HepG2 (cell line): ENCODE measurements at regions not wholly inside any gene's neighbourhood (a gene's known extent, or its start where the extent isn't known, plus 50 kb on each side); places are given as distances from the start of the nearest gene placed in this dataset.

Source experiments
- ATAC-seq: fragments of 200-7000 bp; cut with Tn5 transposase; 3 replicates; pipeline ENCODE4 v1.9.1; 2020; ENCODE audit warnings: mild to moderate bottlenecking, moderate library complexity
- BruUV-seq: library from RNA; stranded (reverse); fragments of 400-500 nt; replicated peaks from 2 replicates; lab custom pipeline; 2021; lab: Mats Ljungman, UMichigan
- CTCF ChIA-PET: fragments of 300-600 bp; formaldehyde crosslinking; extraction: SDS; loops from one replicate; lab custom pipeline; 2021; ENCODE audit warnings: low total read pairs, inconsistent platforms, low intra/inter-chr PET ratio; lab: Yijun Ruan, JAX
- POLR2A ChIA-PET: fragments of 350-600 bp; sonication (Branson Sonifier 250); formaldehyde crosslinking; loops from one replicate; lab custom pipeline; 2020; ENCODE audit warnings: antibody characterized with exemption, inconsistent platforms; lab: Yijun Ruan, JAX
- DNase-seq: peaks from one replicate; pipeline ENCODE4 v3.0.0-alpha.2; 2015; ENCODE audit warnings: low spot score
- FAIRE-seq: peaks from 3 replicates; lab custom pipeline; 2011; peaks lifted over from hg19 to GRCh38; lab: Jason Lieb, UNC
- H2AFZ ChIP-seq: one replicate; pipeline ENCODE4 v1.6.1; 2011; ENCODE audit warnings: low read length, inconsistent platforms
- H3K27ac ChIP-seq: fragments of 300-600 bp; 3 replicates; pipeline ENCODE4 v1.8.0; 2011; ENCODE audit warnings: mixed run types, mild to moderate bottlenecking, mixed read lengths, low read length, inconsistent platforms; ENCODE audit not compliant: insufficient read depth; ENCODE audit errors: extremely low read length
- H3K27me3 ChIP-seq, 2 experiments: fragments of 200-600 bp in 1 of 2; 2 replicates in 1 of 2; 3 replicates in 1 of 2; pipeline versions ENCODE4 v1.6.0 to v1.8.0; 2011; ENCODE audit warnings: low read length in 2 of 2, mild to moderate bottlenecking in 2 of 2, moderate library complexity in 2 of 2, inconsistent platforms in 1 of 2; ENCODE audit not compliant: insufficient read depth in 2 of 2, control insufficient read depth in 1 of 2
- H3K36me3 ChIP-seq, 2 experiments: fragments of 200-600 bp in 1 of 2; replicated peaks in 1 of 2; 2 replicates in 1 of 2; 3 replicates in 1 of 2; pipeline versions ENCODE4 v1.5.1 to v1.8.0; 2011; ENCODE audit warnings: low read length in 2 of 2, inconsistent platforms in 1 of 2; ENCODE audit not compliant: insufficient read depth in 2 of 2, control insufficient read depth in 1 of 2
- H3K4me1 ChIP-seq: 2 replicates; pipeline ENCODE4 v1.5.1; 2012; ENCODE audit warnings: low read length, inconsistent platforms; ENCODE audit not compliant: insufficient read depth
- H3K4me2 ChIP-seq: 2 replicates; pipeline ENCODE4 v1.6.0; 2011; ENCODE audit warnings: low read depth, low read length, inconsistent platforms
- H3K4me3 ChIP-seq, 3 experiments: fragments of 200-600 bp in 1 of 3; sonication (generic), shearing (Covaris generic) in 1 of 3; replicated peaks in 1 of 3; 2 replicates each; pipeline ENCODE4 v1.5.1; 2011 to 2016; ENCODE audit warnings: low read length in 3 of 3, inconsistent platforms in 2 of 3, low read depth in 2 of 3, mild to moderate bottlenecking in 2 of 3, control low read depth in 1 of 3, mixed read lengths in 1 of 3; ENCODE audit not compliant: insufficient read depth in 1 of 3
- H3K79me2 ChIP-seq: one replicate; pipeline ENCODE4 v1.6.1; 2011; ENCODE audit warnings: low read length, inconsistent platforms; ENCODE audit not compliant: insufficient read depth
- H3K9ac ChIP-seq: 2 replicates; pipeline ENCODE4 v1.6.0; 2011; ENCODE audit warnings: mild to moderate bottlenecking, low read depth, low read length, inconsistent platforms; ENCODE audit not compliant: insufficient read depth
- H3K9me3 ChIP-seq: 2 replicates; pipeline ENCODE4 v1.5.1; 2012; ENCODE audit warnings: mild to moderate bottlenecking, low read length
- H4K20me1 ChIP-seq: 2 replicates; pipeline ENCODE4 v1.6.0; 2011; ENCODE audit warnings: inconsistent platforms, mild to moderate bottlenecking, low read length, moderate library complexity; ENCODE audit not compliant: insufficient read depth
- BRD4 ChIP-seq: sonication (generic); formaldehyde crosslinking; IDR thresholded peaks from 2 replicates; pipeline ENCODE4 v1.4.0; 2020; ENCODE audit warnings: missing genetic modification reagents
- CENPX ChIP-seq: sonication (generic); formaldehyde crosslinking; IDR thresholded peaks from 2 replicates; pipeline ENCODE4 v1.9.0; 2021; ENCODE audit warnings: mild to moderate bottlenecking, missing genetic modification reagents, moderate library complexity
- SIN3A ChIP-seq: IDR thresholded peaks from 2 replicates; pipeline ENCODE4 v1.6.1; 2011; ENCODE audit warnings: low read depth, mild to moderate bottlenecking, control low read depth, low read length, borderline replicate concordance
- THAP9 ChIP-seq: sonication (generic); formaldehyde crosslinking; IDR thresholded peaks from 2 replicates; pipeline ENCODE4; 2020; ENCODE audit warnings: missing genetic modification reagents, mild to moderate bottlenecking, borderline replicate concordance
- ZBTB20 ChIP-seq: sonication (generic); formaldehyde crosslinking; IDR thresholded peaks from 2 replicates; pipeline ENCODE4 v1.8.1; 2023; ENCODE audit warnings: missing genetic modification reagents, low read depth, mild to moderate bottlenecking, borderline replicate concordance
- ZNF510 ChIP-seq: sonication (generic); formaldehyde crosslinking; IDR thresholded peaks from 2 replicates; pipeline ENCODE4 v1.4.0; 2020; ENCODE audit warnings: low read depth, mild to moderate bottlenecking, missing genetic modification reagents
- WGBS: methylation state at CpG from one replicate; pipeline ENCODE4 v1.1.6; 2017; ENCODE audit warnings: low lambda C conversion rate; 5-methylcytosine and 5-hydroxymethylcytosine counted together
- in situ Hi-C: cut with HindIII; loops from 2 replicates; pipeline ENCODE4 v1.10.0; 2017; ENCODE audit warnings: low pct_unique_long_range_greater_than_20kb; ENCODE audit not compliant: extremely low pct_ligation_motif_present
- intact Hi-C: fragments of 100-400 bp; cut with micrococcal nuclease; formaldehyde crosslinking; loops from one replicate; pipeline ENCODE4 v1.10.0; 2022; ENCODE audit not compliant: unreplicated experiment
- TF ChIP-seq, protein P1 (sequence below): sonication (generic); formaldehyde crosslinking; IDR thresholded peaks from 2 replicates; pipeline ENCODE4 v1.8.0; 2022; ENCODE audit warnings: missing genetic modification reagents, mild to moderate bottlenecking, moderate library complexity, borderline replicate concordance

DNA sequence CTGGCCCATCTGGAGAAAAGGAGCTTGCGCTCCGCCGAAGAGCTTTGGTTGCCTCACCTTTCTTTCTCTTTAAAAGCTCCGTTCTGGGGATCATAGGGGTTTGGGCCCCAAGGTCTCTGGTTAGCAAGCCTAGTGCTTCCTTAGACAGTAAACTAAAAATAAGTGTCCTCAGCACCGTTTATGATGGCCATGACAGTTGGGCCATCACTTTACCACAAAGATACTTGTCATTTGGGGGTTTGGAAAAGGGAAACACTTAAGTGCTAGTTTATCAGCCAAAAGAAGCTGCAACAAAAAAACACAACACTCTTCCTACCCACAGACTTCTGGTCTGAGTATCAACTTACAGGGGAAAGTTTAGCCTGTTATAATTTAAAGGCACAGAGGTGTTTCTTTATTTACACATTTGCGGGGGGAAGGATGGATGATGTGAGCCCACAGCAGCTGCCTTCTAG is 88.4 kb upstream of the CD44 start (continued):
- TF ChIP-seq, protein P1, sequence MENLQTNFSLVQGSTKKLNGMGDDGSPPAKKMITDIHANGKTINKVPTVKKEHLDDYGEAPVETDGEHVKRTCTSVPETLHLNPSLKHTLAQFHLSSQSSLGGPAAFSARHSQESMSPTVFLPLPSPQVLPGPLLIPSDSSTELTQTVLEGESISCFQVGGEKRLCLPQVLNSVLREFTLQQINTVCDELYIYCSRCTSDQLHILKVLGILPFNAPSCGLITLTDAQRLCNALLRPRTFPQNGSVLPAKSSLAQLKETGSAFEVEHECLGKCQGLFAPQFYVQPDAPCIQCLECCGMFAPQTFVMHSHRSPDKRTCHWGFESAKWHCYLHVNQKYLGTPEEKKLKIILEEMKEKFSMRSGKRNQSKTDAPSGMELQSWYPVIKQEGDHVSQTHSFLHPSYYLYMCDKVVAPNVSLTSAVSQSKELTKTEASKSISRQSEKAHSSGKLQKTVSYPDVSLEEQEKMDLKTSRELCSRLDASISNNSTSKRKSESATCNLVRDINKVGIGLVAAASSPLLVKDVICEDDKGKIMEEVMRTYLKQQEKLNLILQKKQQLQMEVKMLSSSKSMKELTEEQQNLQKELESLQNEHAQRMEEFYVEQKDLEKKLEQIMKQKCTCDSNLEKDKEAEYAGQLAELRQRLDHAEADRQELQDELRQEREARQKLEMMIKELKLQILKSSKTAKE (CRISPR knock-in tag): no peak
- TF ChIP-seq ZNF510 (CRISPR knock-in tag) (no peak), BRD4 (no peak), SIN3A (no peak)

DNA sequence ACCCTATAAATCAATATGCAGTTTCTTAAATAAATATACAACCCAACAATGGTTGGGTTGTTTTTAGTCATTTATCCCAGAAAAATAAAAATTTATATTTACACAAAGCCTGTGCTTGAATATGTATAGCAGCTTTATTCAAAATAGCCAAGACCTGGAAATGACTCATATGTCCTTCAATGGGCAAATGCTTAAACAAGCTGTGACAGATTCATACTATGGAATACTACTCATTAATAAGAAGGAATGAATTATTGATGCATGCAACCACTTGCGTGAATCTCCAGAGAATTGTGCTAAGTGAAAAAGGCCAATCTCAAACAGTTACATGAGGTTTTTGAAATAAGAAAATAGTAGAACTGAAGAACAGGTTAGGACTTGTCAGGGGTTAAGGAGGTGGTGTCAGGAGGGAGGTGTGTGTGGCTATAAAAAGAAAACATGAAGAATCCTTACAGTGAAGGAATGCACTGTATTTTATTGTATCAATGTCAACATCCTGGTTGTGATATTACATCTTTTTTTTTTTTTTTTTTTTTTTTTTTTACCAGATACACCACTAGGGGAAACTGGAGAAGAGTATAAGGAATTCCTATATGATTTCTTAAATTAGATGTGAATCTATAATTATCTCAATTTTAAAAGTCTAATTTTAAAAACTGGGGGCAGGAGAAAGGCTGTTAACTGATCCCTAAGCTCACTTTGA is 82.4 kb upstream of the CD44 start:
- no peak overlapping the region for H3K9ac ChIP-seq
- FAIRE-seq (no peak), DNase-seq (no peak), ATAC-seq (no peak)
- H3K27ac ChIP-seq: no peak overlapping the region
- in situ Hi-C loops (no loop called here), intact Hi-C loops (no loop called here)
- H3K9me3 ChIP-seq: no peaks in the 10 kb centered on the region
- WGBS: 0% methylated on average over 1 of the region's 1 CpG
- H2AFZ ChIP-seq: no peak overlapping the region
- no peak overlapping the region for H3K4me2 ChIP-seq
- TF ChIP-seq THAP9 (CRISPR knock-in tag) (no peak), CENPX (CRISPR knock-in tag) (no peak), ZBTB20 (no peak)
- POLR2A ChIA-PET: no interaction called here
- CTCF ChIA-PET: no interaction called here
- no peaks in the 10 kb centered on the region for H3K36me3 ChIP-seq
- no peak overlapping the region for H3K4me3 ChIP-seq
- H3K4me1 ChIP-seq: no peaks in the 10 kb centered on the region
- no TSS peak for BruUV-seq
- H3K27me3 ChIP-seq: no peaks in the 10 kb centered on the region
- no peaks in the 10 kb centered on the region for H3K79me2 ChIP-seq
- no peaks in the 10 kb centered on the region for H4K20me1 ChIP-seq
